ENCODE measurements at regions not wholly inside any gene's neighbourhood (a gene's known extent, or its start where the extent isn't known, plus 50 kb on each side); places are given as distances from the start of the nearest gene placed in this dataset.

DNA sequence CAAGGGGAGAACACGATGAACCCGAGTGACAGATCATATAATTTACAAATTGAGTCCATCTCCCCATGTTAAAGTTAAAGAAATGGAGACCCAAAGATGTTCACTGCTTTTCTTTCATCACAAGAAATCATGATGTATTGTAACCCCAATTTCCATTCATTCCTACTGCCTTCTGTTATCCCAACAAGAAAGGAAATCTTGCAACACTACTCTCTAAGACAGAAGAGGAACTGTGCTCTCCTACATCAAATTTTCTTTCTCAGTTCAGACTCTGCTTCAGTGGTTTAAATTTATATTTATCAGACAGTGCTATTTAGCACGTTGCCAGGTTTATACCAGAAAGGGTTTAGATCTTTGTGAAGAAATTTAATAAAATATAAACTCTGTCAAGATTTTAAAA, 83.8 kb upstream of the RASA1 start:
- TF ChIP-seq, protein P1, sequence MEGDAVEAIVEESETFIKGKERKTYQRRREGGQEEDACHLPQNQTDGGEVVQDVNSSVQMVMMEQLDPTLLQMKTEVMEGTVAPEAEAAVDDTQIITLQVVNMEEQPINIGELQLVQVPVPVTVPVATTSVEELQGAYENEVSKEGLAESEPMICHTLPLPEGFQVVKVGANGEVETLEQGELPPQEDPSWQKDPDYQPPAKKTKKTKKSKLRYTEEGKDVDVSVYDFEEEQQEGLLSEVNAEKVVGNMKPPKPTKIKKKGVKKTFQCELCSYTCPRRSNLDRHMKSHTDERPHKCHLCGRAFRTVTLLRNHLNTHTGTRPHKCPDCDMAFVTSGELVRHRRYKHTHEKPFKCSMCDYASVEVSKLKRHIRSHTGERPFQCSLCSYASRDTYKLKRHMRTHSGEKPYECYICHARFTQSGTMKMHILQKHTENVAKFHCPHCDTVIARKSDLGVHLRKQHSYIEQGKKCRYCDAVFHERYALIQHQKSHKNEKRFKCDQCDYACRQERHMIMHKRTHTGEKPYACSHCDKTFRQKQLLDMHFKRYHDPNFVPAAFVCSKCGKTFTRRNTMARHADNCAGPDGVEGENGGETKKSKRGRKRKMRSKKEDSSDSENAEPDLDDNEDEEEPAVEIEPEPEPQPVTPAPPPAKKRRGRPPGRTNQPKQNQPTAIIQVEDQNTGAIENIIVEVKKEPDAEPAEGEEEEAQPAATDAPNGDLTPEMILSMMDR (optimal IDR thresholded peaks at IDR 0.05 in 1 of 3, IDR thresholded peaks at IDR 0.05 in 1 of 3, conservative IDR thresholded peaks at IDR 0.05 in 1 of 3; ENCODE audit: extremely low read depth in 1 of 3, insufficient read depth in 2 of 3, low read length in 3 of 3) = no peak
- TF ChIP-seq EZH2 (IDR thresholded peaks at IDR 0.05; ENCODE audit: low read length) = no peak
